Superior temporal gyrus (tissue), 1 donor: ENCODE measurements at regions not wholly inside any gene's neighbourhood (a gene's known extent, or its start where the extent isn't known, plus 50 kb on each side); places are given as distances from the start of the nearest gene placed in this dataset.
A peak's percentile ranks its signal among the peaks of the same experiment; 100 is the strongest.
"Not testable (repeated sequence)": the region's sequence is repeated elsewhere in the genome, so short reads cannot be mapped to it uniquely, and the experiment has no call there.

Source experiments
- DNase-seq: peaks from one replicate; pipeline ENCODE4 v3.0.0-alpha.2; 2016; ENCODE audit errors: extremely low spot score

DNA sequence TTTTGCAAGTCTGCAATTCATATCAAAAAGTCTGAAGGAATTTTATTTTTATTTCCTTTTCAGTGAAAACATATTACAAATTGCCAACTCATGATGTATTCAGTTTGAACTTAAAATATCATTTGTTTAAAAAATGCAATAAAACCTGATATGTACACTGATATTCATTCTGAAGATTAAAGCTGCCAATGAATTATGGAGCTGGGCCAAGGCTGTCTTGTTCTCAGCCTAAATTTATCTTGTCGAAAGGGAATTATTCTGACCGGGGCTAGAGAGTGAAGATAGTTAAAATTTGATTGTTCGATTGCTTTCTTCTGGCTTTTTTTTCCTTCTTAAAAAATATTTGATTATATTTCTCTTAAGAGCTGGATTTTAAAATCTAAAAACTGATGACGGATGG, 54.0 kb upstream of the RBFOX1 start:
- DNase-seq, result no peak

GRCh38 chr16:7272567-7273158, 60.0 kb upstream of the RBFOX1 start:
- DNase-seq, result no peak

DNA sequence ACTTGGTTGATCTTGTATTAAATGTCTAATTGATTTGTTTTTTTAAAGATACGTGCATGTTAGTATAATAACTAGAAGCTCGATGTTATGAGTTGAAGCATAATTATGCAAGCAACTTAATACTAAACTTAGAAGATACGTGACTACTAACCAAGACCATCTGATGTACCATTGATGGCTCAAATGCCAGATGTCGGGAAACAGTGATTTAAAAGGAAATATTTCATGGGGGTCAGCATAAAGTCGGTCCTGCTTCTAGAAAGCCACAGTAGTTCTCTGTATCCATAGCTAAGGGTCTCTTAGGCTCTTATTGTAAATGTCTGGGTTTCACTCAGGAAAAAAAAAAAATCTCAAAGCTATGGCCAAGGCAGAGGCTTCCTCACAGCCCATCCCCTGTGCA, 61.2 kb upstream of the RBFOX1 start:
- no peak for DNase-seq

DNA sequence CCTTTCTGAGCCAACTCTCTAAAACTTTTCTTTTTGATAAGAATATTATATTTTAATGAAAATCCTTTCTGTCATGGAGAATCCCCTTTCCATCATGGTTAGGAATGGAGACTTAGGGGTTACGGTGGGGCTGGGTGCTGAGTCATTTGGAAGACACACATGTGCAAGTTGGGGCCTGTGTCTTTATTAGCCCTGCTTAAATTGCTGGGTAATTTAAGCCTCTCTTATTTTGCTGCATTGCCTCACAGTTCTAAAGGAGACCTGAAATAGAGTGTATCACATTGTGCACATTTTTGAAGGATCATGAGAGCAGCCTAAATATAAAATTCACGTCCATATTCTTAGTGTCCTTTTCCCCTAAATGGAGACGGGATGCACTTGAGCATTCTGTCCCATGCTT, 61.8 kb upstream of the RBFOX1 start:
- DNase-seq, result no peak

DNA sequence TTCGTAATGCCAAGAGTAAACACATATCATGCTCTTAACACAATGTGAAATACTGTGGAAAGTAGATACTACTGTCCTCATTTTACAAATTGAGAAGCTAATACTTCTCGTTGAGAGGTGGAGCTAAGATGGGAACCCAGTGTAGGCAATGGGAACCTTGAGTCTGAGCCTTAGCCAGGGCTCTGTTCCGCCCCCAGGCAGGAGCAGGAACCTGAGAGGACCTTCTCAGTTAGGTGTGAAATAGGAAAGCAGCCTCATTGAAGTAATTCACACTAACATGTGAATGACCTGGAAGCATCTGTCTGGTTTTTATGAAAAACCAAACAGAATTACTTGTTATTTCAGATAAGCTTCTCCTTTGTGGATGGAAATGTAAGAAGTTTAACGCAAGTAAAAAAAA, 62.6 kb upstream of the RBFOX1 start:
- DNase-seq, result no peak

GRCh38 chr16:7268182-7268581, 64.5 kb upstream of the RBFOX1 start:
- DNase-seq, result peak; percentile 82

GRCh38 chr16:7257016-7257415, 75.6 kb upstream of the RBFOX1 start:
- no peak for DNase-seq

- no peak for DNase-seq
Measured at GRCh38 chr16:7246578-7246977, 86.1 kb upstream of the RBFOX1 start.

DNA sequence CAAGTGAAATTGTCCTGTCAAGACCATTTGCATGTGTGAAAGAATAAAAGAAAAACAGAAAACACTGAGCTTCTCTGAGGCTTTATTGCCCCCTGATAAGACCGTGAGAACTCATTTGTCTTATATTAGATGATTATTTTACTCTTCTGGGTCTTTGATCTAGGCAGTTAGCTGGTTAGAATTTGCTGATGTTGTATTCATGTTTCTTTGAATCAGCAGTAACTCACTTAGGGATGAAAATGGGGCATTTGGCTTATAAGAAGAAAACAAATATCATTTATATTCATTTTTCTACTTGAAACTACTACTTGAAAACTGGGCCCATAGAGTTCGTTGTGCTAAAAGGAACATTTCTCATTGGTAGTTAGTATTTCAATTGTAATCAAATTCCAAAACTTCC, 93.1 kb upstream of the RBFOX1 start:
- no peak for DNase-seq

GRCh38 chr16:7236824-7237410, 95.7 kb upstream of the RBFOX1 start:
- no peak for DNase-seq

DNA sequence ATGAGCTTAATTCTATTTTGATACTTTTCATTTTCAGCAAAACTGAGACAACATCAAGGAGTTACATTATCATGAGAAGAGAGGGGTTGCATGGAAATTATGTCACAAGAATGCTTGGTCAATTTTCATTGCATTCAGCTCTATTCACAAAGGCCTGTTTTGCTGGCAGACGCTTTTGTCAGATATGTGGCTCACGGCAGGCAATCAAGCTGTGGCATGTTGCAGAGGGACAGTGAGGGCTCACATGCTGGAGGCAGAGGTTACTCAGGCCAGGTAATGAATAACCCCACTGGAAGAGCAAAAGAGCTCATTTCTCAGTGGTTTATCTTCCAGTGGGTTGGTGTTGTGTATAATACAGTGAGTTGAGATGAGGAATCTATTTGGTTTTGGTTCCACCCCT, 98.7 kb upstream of the RBFOX1 start:
- no peak for DNase-seq

GRCh38 chr16:7231762-7232161, 100.9 kb upstream of the RBFOX1 start:
- no peak for DNase-seq

DNA sequence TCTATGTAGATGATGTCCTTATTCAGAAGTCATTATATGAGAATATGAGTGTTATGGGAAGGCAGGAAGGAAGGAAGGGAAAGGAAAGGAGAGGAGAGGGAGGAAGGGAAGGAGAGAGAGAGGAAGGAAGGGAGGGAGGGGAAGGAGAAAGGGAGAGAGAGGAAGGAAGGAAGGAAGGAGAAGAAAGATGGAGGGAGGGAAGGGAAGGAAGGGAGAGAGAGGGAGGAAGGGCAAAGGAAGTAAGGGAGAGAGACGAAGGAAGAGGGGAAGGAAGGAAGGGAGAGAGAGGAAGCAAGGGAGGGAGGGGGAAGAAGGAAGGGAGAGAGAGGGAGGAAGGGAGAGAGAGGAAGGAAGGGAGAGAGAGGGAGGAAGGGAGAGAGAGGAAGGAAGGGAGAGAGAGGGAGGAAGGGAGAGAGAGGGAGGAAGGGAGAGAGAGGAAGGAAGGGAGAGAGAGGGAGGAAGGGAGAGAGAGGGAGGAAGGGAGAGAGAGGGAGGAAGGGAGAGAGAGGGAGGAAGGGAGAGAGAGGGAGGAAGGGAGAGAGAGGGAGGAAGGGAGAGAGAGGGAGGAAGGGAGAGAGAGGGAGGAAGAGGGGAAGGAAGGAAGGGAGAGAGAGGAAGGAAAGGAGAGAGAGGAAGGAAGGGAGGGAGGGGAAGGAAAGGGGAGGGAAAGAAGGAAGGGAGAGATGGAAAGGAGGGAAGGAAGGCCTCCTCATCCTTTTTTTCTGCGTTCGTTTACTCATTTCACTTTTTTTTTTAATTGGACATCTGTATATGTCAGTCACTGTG, 103.0 kb upstream of the RBFOX1 start:
- DNase-seq, result not testable (repeated sequence)

GRCh38 chr16:7227229-7227721, 105.4 kb upstream of the RBFOX1 start:
- no peak for DNase-seq

DNA sequence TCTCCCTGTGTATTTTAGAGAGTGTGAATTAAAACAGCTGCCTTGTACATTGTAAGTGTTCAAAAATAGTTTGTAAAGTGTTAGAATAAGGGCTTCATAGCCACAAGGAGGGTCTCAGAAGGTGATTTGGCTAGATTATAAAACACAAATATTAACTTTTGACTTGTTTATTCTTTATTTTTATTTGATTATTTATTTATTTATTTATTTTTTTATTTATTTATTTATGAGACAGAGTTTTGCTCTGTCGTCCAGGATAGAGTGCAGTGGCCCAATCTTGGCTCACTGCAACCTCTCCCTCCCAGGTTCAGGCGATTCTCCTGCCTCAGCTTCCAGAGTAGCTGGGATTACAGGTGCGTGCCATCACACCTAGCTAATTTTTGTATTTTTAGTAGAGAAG, 111.5 kb upstream of the RBFOX1 start:
- no peak for DNase-seq

DNA sequence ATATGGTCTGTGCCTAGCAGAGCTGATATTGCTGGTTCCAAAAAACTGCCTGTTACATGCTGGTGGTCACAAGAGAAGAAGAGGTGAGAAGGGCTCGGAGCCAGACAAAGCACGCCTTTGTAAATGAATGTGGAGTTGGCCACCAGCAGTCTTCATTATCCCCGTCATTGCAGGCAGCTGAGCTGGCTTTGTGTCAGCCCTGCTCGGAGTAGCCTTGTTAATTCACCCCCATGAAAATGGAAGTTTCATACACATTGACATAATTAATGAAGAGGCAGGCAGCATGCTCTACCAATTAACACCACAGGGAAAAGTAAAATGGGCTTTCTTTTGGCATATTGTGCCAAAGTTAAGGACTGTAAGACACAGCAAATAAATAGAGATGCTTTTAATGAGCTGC, 113.7 kb upstream of the RBFOX1 start:
- DNase-seq, result no peak

DNA sequence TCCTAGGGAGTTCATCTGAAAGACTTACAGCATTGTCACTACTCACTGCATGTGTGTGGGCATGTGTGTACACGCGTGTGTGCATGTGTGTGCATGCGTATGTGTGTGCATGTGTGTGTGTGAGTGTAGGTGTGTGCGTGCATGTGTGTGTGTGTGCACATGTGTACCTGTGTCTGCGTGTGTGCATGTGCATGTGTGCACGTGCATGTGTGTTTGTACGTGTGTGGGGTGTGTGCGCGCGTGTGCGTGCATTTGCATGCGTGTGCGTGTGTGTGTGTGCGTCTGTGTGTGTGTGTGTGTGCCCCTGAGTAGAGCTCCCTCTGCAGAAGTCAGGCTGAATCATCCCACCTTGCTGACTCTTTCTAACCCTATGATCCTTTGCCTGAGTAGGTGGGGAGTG, 114.8 kb upstream of the RBFOX1 start:
- DNase-seq, result no peak

GRCh38 chr16:7216719-7217118, 115.9 kb upstream of the RBFOX1 start:
- no peak for DNase-seq

DNA sequence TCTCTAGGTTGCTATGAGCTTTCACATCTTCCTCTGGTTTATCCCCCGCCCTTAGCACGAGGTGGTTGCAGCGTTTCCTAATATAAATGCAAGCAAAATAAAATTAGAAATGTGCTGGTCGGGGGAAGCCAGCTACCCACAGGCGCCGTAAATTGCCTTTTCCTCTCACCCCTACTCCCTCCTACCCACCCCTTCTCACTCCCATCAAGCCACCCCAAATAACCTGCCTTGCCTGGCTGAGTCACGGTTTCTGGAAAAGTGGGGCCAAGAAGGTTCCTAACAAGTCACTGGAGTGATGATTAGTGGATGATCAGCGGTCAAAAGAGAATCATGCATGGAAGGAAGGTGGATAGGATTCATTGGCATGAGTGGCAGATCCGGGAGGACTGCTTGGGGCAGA, 120.9 kb upstream of the RBFOX1 start:
- DNase-seq, result no peak

DNA sequence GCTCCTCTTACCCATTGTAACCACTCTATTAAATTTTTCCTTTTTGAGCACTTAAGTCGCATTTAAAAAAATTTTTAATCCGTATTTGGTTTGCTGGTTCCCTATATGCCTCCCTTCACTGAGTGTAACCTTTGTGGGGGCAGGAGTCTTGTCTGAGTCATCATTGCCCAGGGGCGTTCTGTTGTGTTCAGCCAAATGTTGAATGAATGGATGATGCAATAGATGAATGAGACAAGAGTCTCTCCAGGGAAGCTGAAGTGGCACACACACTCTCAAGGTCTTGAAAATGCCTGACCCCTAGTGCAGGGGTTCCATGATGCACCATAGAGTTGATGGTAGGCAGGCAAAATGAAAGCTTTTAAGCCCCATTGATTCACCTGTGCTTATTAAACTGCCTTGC, 123.0 kb upstream of the RBFOX1 start:
- DNase-seq, result no peak

- no peak for DNase-seq
Measured at GRCh38 chr16:7206469-7206868, 126.2 kb upstream of the RBFOX1 start.

DNA sequence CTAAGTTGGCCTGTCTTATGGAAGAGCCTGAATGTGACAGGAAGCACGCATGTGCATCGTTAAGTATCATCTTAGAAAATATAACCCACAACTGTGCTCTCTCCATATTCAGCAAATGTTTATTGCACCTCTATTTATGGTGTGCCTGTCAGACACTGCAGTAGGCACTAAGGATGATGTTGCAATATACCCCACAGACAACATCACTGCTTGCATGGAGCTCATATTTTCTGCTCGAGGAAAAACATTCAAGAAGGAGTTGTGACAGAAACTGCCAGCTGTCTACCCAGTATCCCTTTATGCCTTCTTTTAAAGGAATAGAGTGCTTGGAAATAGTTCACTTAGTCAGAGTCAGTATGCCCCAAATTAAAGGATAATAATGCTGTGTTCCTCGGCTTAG, 132.3 kb upstream of the RBFOX1 start:
- DNase-seq, result peak; percentile 29

DNA sequence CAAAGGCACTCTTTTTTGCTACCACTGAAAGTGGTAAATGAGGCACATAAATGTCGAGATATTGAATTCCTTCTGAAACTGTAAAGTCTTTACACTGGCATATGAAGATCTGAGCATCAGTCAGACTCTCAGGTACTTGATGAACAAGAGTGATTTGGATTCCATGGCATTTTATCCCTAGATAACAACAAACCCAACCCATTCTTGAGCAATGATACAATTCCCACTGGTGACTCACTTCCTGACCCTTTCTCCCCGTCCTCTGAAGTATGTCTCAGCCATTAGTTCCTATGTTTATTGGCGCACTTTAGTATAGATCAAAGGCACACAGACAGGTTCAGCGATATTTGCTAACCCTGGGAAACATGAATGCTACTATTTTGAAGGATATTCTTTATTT, 147.0 kb upstream of the RBFOX1 start:
- DNase-seq, result no peak
